ENCODE measurements at regions not wholly inside any gene's neighbourhood (a gene's known extent, or its start where the extent isn't known, plus 50 kb on each side); places are given as distances from the start of the nearest gene placed in this dataset.

GRCh38 chr13:22461854-22462490 is 718.8 kb upstream of the SGCG start:
- TF ChIP-seq CTCF (optimal IDR thresholded peaks at IDR 0.05 in 1 of 3, IDR thresholded peaks at IDR 0.05 in 1 of 3, conservative IDR thresholded peaks at IDR 0.05 in 1 of 3; ENCODE audit: extremely low read depth in 1 of 3, insufficient read depth in 2 of 3, low read length in 3 of 3) (no peak), EZH2 (IDR thresholded peaks at IDR 0.05; ENCODE audit: low read length) (no peak)
- H3K4me3 ChIP-seq (ENCODE audit: control insufficient read depth in 2 of 3, extremely low read depth in 1 of 3, insufficient read depth in 2 of 3, low read depth in 1 of 3, low read length in 3 of 3) = no peak overlapping the region
- no peak overlapping the region for H3K9ac ChIP-seq (ENCODE audit: control insufficient read depth, extremely low read depth, insufficient read depth, low read length)
- H3K36me3 ChIP-seq (ENCODE audit: control insufficient read depth in 2 of 2, extremely low read depth in 1 of 2, insufficient read depth in 2 of 2, low read length in 2 of 2) = no peaks in the 10 kb centered on the region
- no peaks in the 10 kb centered on the region for H4K20me1 ChIP-seq (ENCODE audit: control insufficient read depth, extremely low read depth, insufficient read depth, low read length)
- H3K27ac ChIP-seq (ENCODE audit: control insufficient read depth, insufficient read depth, low read length) = no peak overlapping the region
- no peak for DNase-seq (ENCODE audit: low read depth, low spot score)
- no peaks in the 10 kb centered on the region for H3K79me2 ChIP-seq (ENCODE audit: control insufficient read depth, insufficient read depth, low read length)
- dilution Hi-C loops (cut with MboI; ENCODE audit: extremely low pct_ligation_motif_present, low sequenced_read_pairs) = no loop called here
- no peak for FAIRE-seq
- peaks cover 1% of the 10 kb centered on the region for H3K9me3 ChIP-seq (ENCODE audit: control insufficient read depth, low read depth, low read length)
- no peak overlapping the region for H2AFZ ChIP-seq (ENCODE audit: control insufficient read depth, low read length)
- no peaks in the 10 kb centered on the region for H3K9me1 ChIP-seq (ENCODE audit: control insufficient read depth, extremely low read depth, insufficient read depth, low read length)
- no peaks in the 10 kb centered on the region for H3K27me3 ChIP-seq (ENCODE audit: control insufficient read depth, extremely low read depth, insufficient read depth, low read length)
- H3K4me2 ChIP-seq (ENCODE audit: control insufficient read depth, extremely low read depth, insufficient read depth, low read depth, low read length) = no peak overlapping the region
- H3K4me1 ChIP-seq (ENCODE audit: control insufficient read depth, extremely low read depth, insufficient read depth, low read length) = no peaks in the 10 kb centered on the region

- Histone ChIP-seq H3K79me2 (ENCODE audit: control insufficient read depth, insufficient read depth, low read length) (no peaks in the 10 kb centered on the region), H2AFZ (ENCODE audit: control insufficient read depth, low read length) (no peak overlapping the region), H3K27ac (ENCODE audit: control insufficient read depth, insufficient read depth, low read length) (no peak overlapping the region), H3K9me1 (ENCODE audit: control insufficient read depth, extremely low read depth, insufficient read depth, low read length) (no peaks in the 10 kb centered on the region), H3K9ac (ENCODE audit: control insufficient read depth, extremely low read depth, insufficient read depth, low read length) (no peak overlapping the region), H3K4me2 (ENCODE audit: control insufficient read depth, extremely low read depth, insufficient read depth, low read depth, low read length) (no peak overlapping the region), H3K9me3 (ENCODE audit: control insufficient read depth, low read depth, low read length) (peaks cover 1% of the 10 kb centered on the region), H3K4me3 (ENCODE audit: control insufficient read depth in 2 of 3, extremely low read depth in 1 of 3, insufficient read depth in 2 of 3, low read depth in 1 of 3, low read length in 3 of 3) (no peak overlapping the region), H4K20me1 (ENCODE audit: control insufficient read depth, extremely low read depth, insufficient read depth, low read length) (no peaks in the 10 kb centered on the region), H3K36me3 (ENCODE audit: control insufficient read depth in 2 of 2, extremely low read depth in 1 of 2, insufficient read depth in 2 of 2, low read length in 2 of 2) (no peaks in the 10 kb centered on the region), H3K4me1 (ENCODE audit: control insufficient read depth, extremely low read depth, insufficient read depth, low read length) (no peaks in the 10 kb centered on the region), H3K27me3 (ENCODE audit: control insufficient read depth, extremely low read depth, insufficient read depth, low read length) (no peaks in the 10 kb centered on the region)
- dilution Hi-C loops (cut with MboI; ENCODE audit: extremely low pct_ligation_motif_present, low sequenced_read_pairs) = no loop called here
- no peak for TF ChIP-seq CTCF (optimal IDR thresholded peaks at IDR 0.05 in 1 of 3, IDR thresholded peaks at IDR 0.05 in 1 of 3, conservative IDR thresholded peaks at IDR 0.05 in 1 of 3; ENCODE audit: extremely low read depth in 1 of 3, insufficient read depth in 2 of 3, low read length in 3 of 3)
- DNase-seq (ENCODE audit: low read depth, low spot score) (no peak), FAIRE-seq (no peak)
Observed at GRCh38 chr13:22463089-22463488, 717.7 kb upstream of the SGCG start.

Data from keratinocyte (primary cell).